Fibroblast of villous mesenchyme (primary cell): ENCODE measurements at regions not wholly inside any gene's neighbourhood (a gene's known extent, or its start where the extent isn't known, plus 50 kb on each side); places are given as distances from the start of the nearest gene placed in this dataset.

Experiments used
- DNase-seq: peaks from one replicate; pipeline ENCODE4 v3.0.0-alpha.2; 2010; ENCODE audit warnings: low read depth
- H3K4me3 ChIP-seq: 2 replicates; pipeline ENCODE4 v1.5.1; 2011; ENCODE audit warnings: low read depth, mild to moderate bottlenecking, low read length
- CTCF ChIP-seq: IDR thresholded peaks from 2 replicates; pipeline ENCODE4 v1.5.1; 2012; ENCODE audit warnings: low read depth, mild to moderate bottlenecking, low read length; ENCODE audit not compliant: insufficient read depth

GRCh38 chr6:14723535-14724086 lies 522.3 kb upstream of the JARID2 start:
- TF ChIP-seq CTCF = no peak
- H3K4me3 ChIP-seq = no peak overlapping the region
- DNase-seq = no peak

GRCh38 chr6:14724549-14724948 lies 521.3 kb upstream of the JARID2 start:
- no peak overlapping the region for H3K4me3 ChIP-seq
- DNase-seq = no peak
- no peak for TF ChIP-seq CTCF

- TF ChIP-seq CTCF = no peak
- peak; percentile 76 for DNase-seq
- H3K4me3 ChIP-seq = no peak overlapping the region
Observed at GRCh38 chr6:14726816-14727493, 518.9 kb upstream of the JARID2 start.

GRCh38 chr6:14727494-14728395 lies 518.1 kb upstream of the JARID2 start:
- peak; percentile 93 for DNase-seq
- TF ChIP-seq CTCF = no peak
- no peak overlapping the region for H3K4me3 ChIP-seq

- no peak for TF ChIP-seq CTCF
- DNase-seq = peak; percentile 91
- no peak overlapping the region for H3K4me3 ChIP-seq
Observed at GRCh38 chr6:14728396-14729024, 517.4 kb upstream of the JARID2 start.

GRCh38 chr6:14729129-14729871 lies 516.6 kb upstream of the JARID2 start:
- DNase-seq = no peak
- TF ChIP-seq CTCF = no peak
- H3K4me3 ChIP-seq = no peak overlapping the region
